Keratinocyte (primary cell): ENCODE measurements at regions not wholly inside any gene's neighbourhood (a gene's known extent, or its start where the extent isn't known, plus 50 kb on each side); places are given as distances from the start of the nearest gene placed in this dataset.

Source experiments
- CTCF ChIP-seq, 3 experiments: IDR thresholded peaks in 1 of 3; conservative IDR thresholded peaks in 1 of 3; optimal IDR thresholded peaks in 1 of 3; 2 replicates in 2 of 3; 3 replicates in 1 of 3; pipeline versions ENCODE3 to v1.5.1; 2011; ENCODE audit warnings: low read length in 3 of 3, mild to moderate bottlenecking in 3 of 3, moderate library complexity in 2 of 3, control low read depth in 1 of 3, inconsistent platforms in 1 of 3; ENCODE audit not compliant: insufficient read depth in 2 of 3; ENCODE audit errors: extremely low read depth in 1 of 3
- EZH2 ChIP-seq: IDR thresholded peaks from one replicate; pipeline ENCODE4 v1.6.1; 2012; ENCODE audit warnings: inconsistent platforms, mild to moderate bottlenecking, low read length, moderate library complexity

GRCh38 chr2:121153516-121153915 lies 131.5 kb downstream of the TFCP2L1 start:
- no peak for TF ChIP-seq CTCF (optimal IDR thresholded peaks at IDR 0.05 in 1 of 3, IDR thresholded peaks at IDR 0.05 in 1 of 3, conservative IDR thresholded peaks at IDR 0.05 in 1 of 3; ENCODE audit: extremely low read depth in 1 of 3, insufficient read depth in 2 of 3, low read length in 3 of 3)
- no peak for TF ChIP-seq EZH2
